VCaP (cell line): ENCODE measurements at regions not wholly inside any gene's neighbourhood (a gene's known extent, or its start where the extent isn't known, plus 50 kb on each side); places are given as distances from the start of the nearest gene placed in this dataset.

Experiments
- H3K27ac ChIP-seq: fragments of 450-650 bp; 2 replicates; pipeline ENCODE4 v1.5.1; 2017
- TF ChIP-seq, protein P1 (sequence below): fragments of 450-650 bp; conservative IDR thresholded peaks from 2 replicates; pipeline ENCODE4 v1.5.1; 2017; ENCODE audit warnings: mild to moderate bottlenecking, moderate library complexity

DNA sequence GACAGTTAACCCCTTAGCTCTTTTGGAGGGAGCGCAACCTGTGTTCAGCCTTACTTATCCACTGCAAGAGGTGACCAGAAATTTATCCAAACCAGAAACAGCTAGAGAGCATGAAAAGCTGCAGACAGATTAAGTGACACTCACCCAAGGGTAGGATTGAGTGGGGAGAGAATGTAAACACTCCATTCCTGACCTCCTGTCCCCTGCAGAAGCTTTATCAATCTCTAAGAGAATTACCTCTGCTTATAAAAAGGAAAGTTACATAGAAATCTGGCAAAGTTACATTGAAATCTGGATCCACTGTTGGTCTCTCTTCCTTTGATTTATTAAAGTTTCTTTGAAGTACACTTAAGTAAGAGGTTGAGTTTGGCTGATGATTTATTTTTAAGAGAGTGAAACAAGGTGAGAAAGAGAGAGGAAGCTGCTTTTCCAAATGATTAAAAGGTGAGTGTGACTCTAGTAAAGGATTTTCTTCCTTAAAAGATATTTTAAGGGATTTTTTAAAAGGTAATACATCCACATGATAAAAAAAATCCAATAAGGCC lies 112.3 kb downstream of the ANAPC4 start:
- H3K27ac ChIP-seq: no peak overlapping the region
- TF ChIP-seq, protein P1, sequence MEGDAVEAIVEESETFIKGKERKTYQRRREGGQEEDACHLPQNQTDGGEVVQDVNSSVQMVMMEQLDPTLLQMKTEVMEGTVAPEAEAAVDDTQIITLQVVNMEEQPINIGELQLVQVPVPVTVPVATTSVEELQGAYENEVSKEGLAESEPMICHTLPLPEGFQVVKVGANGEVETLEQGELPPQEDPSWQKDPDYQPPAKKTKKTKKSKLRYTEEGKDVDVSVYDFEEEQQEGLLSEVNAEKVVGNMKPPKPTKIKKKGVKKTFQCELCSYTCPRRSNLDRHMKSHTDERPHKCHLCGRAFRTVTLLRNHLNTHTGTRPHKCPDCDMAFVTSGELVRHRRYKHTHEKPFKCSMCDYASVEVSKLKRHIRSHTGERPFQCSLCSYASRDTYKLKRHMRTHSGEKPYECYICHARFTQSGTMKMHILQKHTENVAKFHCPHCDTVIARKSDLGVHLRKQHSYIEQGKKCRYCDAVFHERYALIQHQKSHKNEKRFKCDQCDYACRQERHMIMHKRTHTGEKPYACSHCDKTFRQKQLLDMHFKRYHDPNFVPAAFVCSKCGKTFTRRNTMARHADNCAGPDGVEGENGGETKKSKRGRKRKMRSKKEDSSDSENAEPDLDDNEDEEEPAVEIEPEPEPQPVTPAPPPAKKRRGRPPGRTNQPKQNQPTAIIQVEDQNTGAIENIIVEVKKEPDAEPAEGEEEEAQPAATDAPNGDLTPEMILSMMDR: no peak

DNA sequence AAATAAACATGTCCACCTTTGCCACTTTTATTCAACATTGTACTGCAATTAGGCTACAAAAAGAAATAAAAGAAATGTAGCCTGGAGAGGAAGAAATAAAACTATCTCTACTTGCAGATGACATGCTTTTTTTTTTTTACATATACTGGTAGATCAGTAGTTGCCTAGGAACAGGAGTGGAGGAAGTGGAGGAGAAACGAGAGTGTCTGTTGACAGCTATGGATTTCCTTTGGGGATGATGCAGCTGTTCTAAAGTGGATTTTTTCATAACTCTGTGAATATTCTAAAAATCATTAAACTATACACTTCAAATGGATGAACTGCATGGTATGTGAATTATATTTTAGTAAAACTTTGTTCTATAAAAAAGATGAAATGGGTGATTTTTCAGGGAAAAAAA lies 116.4 kb downstream of the ANAPC4 start:
- TF ChIP-seq, protein P1: no peak
- no peak overlapping the region for H3K27ac ChIP-seq

DNA sequence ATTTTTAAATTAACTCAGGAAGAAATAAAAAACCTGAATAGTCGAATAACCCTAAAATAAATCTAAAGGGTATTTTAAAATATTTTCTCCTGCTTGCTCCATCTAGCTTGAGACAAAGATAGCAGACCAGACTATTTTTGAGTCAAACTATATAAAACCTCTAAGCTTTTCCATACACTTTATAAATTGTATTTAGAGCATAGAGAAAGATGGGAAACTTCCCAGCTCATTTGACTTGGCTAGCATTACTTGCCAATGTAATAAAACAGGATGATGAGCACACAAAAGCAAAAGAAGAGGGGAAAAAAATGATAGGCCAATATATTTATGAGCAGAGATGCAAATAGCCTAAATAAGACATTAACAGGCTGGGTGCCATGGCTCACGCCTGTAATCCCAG lies 117.1 kb downstream of the ANAPC4 start:
- TF ChIP-seq, protein P1: no peak
- H3K27ac ChIP-seq: no peak overlapping the region

DNA sequence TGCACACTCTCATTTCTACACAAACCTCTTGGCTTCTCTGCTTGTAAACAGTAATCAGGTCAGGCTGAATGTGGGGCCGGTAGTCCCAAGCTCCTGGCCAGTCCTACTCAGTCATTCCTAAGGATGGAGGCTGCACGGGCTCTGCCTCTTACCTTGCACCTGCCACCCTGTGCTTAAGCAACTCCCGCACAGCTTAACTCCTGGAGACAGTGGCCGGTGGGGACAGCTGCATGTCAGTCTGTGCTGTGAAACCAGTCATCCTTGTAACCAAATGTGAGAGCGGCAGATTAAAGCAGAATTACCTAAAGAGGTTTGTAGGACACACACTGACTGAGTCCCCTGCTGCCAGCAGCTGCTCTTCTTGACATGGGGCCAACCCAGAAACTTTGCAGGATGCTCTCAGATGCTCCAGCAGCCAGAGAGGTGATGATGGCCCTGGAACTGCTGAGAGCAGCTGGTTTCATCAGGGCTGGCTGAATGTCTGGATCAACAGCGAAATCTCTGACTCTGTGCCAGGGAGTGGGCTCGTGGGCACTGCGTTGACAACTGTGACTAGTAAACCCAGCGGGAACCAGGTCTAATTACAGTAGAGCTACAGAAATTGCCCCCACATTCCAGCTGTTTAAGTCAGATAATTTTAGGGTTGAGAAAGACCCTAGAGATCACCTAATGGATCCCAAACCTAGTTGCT lies 123.7 kb downstream of the ANAPC4 start:
- TF ChIP-seq, protein P1: no peak

DNA sequence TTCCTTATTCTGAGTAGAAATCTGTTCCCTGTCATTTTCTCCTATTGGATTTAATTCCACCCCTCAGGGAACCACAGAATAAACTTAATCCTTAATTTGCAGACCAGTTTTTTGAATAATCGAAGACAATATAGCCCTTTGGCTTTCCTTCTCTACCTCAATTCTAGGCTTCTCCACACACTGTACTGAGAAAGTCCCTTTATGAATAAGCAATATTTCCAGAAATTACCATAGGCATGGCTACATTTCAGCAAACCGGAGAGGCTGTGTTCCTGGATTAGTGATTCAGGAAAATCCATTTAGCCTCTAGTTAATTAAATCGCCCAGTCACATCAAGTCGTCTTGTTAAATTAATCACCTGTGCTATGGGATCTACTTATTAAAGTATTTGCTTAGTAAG lies 125.1 kb downstream of the ANAPC4 start:
- no peak overlapping the region for H3K27ac ChIP-seq
- TF ChIP-seq, protein P1: no peak

More for the DNA sequence above, 123.7 kb downstream of the ANAPC4 start:
- H3K27ac ChIP-seq: no peak overlapping the region

DNA sequence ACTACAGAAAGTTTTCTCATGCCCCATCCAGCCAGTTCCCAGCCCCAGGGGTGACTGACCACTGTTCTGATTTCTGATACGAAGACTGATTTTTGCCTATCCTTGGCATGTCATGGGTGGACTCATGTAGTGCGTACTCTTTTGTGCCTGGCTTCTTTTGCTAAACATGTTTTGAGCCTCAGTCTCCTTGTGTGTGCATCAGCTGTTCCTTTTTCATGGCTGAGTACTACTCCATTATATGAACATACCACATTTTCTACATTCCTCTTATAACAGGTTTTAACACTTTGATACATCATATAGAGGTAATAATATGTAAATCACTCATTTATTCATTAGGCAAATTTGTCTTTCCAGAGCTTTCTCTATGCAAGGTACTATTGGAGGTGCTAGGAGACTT lies 126.7 kb downstream of the ANAPC4 start:
- no peak overlapping the region for H3K27ac ChIP-seq
- TF ChIP-seq, protein P1: no peak

DNA sequence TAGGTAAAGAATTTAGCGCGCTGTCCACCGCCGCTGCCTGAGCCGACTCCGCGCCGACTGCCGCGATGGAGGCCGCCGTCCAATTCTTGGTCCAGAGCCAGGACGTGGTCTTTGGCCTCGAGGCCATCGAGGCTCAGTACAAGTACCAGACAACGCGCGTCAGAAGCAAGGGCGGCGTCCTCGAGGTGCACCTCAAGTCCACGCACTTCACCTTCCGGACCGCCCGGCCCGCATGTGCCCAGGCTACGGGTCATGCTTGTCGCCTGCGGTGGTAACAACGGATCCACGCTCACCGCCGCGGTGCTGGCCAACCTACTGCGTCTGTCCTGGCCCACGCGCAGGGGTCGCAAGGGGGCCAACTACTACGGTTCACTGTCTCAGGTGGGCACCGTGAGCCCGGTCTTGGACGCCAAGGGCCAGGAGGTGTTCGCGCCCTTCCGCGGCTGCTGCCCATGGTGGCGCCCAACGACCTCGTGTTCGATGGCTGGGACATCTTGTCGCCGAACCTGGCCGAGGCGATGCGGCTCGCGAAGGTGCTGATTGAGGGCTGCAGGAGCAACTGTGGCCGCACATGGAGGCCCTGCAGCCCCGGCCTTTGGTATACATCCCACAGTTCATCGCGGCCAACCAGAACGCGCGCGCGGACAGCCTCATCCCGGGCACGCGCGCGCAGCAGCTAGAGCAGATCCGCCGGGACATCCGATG lies 128.0 kb downstream of the ANAPC4 start:
- H3K27ac ChIP-seq: no peak overlapping the region
- TF ChIP-seq, protein P1: no peak
